ENCODE measurements at regions not wholly inside any gene's neighbourhood (a gene's known extent, or its start where the extent isn't known, plus 50 kb on each side); places are given as distances from the start of the nearest gene placed in this dataset.

DNA sequence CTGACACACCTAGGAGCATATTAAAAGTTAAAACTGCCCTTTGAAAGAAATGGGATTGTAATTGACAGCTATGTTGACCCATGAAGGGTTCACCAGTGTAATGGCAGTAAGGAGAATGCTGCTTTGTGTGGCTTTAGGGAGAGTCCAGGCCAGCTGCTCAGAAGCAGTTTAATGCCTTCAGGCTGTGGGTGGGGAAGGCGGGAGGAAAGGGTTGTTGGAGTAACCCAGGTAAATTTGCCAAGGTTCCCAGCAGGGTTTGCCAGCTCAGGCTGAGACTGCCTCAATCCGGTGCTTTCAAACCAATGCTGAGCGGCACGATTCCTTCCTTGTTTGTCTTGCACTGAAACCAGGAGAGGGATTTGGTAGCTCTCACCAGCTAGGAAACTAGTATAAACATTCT, 637.2 kb downstream of the INHBA start:
- TF ChIP-seq EZH2phosphoT487 (IDR thresholded peaks at IDR 0.05; ENCODE audit: borderline replicate concordance): no peak
- TF ChIP-seq, protein P1, sequence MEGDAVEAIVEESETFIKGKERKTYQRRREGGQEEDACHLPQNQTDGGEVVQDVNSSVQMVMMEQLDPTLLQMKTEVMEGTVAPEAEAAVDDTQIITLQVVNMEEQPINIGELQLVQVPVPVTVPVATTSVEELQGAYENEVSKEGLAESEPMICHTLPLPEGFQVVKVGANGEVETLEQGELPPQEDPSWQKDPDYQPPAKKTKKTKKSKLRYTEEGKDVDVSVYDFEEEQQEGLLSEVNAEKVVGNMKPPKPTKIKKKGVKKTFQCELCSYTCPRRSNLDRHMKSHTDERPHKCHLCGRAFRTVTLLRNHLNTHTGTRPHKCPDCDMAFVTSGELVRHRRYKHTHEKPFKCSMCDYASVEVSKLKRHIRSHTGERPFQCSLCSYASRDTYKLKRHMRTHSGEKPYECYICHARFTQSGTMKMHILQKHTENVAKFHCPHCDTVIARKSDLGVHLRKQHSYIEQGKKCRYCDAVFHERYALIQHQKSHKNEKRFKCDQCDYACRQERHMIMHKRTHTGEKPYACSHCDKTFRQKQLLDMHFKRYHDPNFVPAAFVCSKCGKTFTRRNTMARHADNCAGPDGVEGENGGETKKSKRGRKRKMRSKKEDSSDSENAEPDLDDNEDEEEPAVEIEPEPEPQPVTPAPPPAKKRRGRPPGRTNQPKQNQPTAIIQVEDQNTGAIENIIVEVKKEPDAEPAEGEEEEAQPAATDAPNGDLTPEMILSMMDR (conservative IDR thresholded peaks at IDR 0.05; ENCODE audit: low read length): no peak
